NCI-H146 (cell line): ENCODE measurements at regions not wholly inside any gene's neighbourhood (a gene's known extent, or its start where the extent isn't known, plus 50 kb on each side); places are given as distances from the start of the nearest gene placed in this dataset.
"Not testable (repeated sequence)": the region's sequence is repeated elsewhere in the genome, so short reads cannot be mapped to it uniquely, and the experiment has no call there.

Experiments used
- DNase-seq: peaks from one replicate; lab custom pipeline; 2025; lab: John Stamatoyannopoulos, UW

DNA sequence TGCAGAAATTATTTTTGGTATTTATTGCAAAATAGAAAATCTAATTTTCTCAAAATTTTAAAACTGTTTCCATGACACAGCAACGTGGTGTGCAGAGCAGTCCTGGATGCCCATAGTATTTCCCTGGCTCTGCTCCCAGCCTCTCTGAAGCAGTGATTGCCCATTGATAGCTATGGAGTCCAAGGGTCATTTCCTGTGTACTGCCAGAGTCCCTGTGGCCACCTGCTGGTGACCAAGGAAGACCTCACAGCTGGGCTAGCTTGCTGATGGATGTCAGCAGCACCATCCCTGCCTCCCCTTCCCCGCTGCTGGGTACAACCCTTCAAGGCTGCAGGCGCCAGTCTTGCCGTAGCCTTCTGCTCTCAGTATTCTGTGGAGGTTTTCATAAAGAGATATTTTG, 184.1 kb downstream of the DIRAS2 start:
- peak; percentile 76 for DNase-seq

DNA sequence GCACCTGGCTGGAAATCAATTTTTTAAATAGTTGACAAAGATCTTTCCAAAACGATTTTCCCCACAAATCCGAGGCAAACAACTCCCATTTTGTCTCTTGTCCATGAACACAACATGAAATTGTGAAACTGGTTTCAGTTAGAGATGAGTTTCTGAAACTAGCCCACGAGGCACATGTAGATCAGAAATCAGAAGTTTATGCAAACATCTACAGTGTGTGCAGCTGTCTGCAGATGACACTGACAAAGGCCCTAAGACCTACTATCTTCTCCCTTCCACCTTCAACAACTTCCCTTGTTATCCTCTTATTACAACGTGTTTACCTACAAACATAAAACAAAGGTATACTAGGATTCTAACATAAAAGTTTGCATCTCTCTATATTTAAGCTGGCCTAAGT, 183.3 kb downstream of the DIRAS2 start:
- no peak for DNase-seq

DNA sequence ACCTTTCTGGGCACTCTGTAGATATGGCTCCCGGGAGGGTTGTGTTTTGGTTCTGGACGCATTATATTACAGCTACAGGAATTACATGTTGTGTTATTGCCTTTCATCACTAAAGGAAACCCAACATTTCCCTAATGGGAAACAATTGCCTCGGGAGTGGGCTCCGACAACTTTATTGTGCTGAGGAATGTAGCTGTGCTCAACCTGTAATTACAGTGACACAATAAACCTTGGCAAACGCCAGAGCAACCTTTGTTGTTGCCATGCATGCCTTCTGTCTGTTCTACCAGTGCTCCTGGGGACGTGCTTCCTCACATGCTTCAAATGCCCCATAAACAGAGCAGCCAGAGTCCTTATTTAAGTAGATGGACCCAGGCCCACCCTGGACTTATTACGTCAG, 182.4 kb downstream of the DIRAS2 start:
- no peak for DNase-seq

DNA sequence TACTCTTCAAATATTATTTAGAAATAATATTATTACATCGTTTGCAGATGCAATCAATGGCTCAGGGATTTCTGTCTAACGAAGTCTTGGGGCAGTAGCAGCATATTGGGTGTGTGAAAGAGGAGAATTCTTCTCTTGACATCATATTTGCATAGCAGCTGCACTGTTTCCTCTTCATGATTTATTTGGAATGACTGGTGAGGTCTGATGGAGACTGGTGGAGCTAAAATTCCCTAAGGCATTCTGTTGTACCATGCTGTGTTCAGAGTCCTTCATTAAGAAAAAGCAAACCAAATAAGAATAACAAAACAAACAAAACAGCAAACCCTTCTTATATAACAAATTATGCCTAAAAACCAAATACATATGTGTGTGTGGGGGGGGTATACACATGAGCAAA, 177.6 kb downstream of the DIRAS2 start:
- peak; percentile 67 for DNase-seq

GRCh38 chr9:90466441-90466840, 176.2 kb downstream of the DIRAS2 start:
- DNase-seq: no peak

DNA sequence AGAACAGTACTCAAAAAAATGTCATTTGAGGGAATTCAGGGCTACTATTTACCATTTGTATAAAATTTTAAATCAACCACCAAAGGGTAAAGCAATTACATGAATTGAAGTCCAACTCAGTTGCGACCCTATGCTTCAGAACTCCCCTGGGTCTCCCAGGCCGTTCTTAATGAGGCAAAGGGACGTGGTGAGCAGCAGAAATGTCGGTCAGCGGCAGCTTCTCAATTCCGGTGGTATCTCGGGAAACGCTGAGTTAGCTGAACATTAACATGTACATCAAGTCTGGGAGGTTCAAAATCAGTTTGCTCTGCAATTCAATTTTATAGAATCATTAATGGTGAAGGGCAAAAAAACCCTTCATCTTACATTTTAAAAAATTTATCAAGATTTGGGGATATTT, 173.2 kb downstream of the DIRAS2 start:
- DNase-seq: no peak

DNA sequence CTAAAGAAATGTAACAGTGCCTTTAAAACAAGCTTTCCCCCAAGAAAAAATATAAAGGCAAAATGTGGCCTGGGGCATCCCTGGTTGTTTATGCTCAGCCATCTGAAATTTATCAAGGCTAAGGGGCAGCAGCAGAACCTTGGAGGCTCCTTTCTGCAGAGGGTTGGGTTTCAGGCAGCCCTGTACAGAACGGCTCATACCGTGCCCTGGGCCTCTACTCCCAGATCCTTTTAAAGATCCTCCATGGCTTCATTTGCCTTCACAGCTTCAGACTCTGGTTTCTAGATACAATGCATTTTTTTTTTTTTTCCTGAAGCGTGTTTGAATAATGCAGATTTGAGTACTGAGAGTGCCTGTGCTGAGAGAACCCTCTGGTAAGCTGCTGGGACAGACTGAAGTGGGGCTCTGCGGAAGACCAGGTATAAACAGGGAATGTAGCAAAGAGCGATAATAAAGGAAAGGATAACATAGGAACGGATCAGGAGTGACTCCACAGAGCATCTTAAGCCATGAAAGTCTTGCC, 172.7 kb downstream of the DIRAS2 start:
- no peak for DNase-seq

GRCh38 chr9:90476058-90476457, 166.6 kb downstream of the DIRAS2 start:
- DNase-seq: peak; percentile 58

DNA sequence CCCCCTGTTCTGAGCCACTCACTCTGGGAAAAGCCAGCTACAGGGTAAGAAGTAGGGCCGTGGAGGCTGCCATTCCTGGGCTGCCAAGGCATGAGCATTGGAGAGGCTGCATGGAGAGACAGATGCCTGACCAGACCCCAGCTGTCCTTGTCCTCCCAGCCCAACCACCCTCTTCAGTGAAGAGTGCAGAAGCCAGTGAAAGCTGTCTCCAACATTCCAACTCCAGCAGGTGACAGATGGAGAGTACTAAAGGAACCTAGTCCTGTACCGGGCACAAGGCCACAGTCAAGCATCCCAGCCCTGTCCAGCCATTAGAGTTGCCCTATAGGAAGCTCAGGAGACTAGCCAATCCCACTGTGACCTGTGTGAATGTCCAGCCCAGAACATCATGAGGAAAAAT, 165.1 kb downstream of the DIRAS2 start:
- DNase-seq: no peak

- DNase-seq: no peak
Measured at GRCh38 chr9:90478821-90479220, 163.8 kb downstream of the DIRAS2 start.

DNA sequence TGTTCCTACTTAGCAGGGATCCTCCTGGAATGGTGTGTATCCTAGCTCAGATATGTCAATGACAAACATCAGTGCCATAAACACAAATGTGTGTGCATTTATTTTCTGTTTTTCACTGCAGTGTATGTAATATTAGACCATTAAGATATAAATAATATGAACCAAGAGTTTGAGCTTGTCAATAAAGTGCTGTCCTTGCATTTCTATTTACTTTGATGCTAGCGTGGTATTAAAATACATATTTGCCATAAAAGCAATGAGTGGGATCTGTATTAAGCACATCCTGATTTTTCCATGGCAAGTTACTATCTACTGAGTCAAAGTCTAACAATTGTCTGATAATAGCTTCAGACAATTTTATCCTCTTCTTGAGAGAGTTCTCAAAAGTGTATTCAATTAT, 157.6 kb downstream of the DIRAS2 start:
- DNase-seq: no peak

DNA sequence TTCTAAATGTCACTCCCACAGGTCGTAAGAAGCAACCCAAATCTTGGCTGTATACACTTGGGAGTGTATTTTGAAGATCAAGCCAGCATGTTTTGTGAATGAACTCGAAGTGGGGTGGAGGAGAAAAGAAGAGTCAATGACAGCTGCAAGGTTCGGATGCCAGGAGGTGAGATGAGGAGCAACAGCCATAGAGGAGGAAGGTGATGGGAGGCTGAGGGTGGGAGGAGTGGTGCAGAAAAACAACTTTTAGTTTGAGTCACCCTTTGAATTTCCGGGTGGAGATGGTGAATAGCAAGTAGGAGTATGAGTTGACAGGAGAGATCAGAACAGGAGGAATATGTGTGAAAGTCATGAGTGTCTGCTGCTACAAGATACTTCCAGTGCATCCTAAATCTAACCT, 153.6 kb downstream of the DIRAS2 start:
- DNase-seq: no peak

GRCh38 chr9:90499761-90500160, 142.9 kb downstream of the DIRAS2 start:
- DNase-seq: no peak

GRCh38 chr9:90502134-90502533, 140.5 kb downstream of the DIRAS2 start:
- peak; percentile 36 for DNase-seq

DNA sequence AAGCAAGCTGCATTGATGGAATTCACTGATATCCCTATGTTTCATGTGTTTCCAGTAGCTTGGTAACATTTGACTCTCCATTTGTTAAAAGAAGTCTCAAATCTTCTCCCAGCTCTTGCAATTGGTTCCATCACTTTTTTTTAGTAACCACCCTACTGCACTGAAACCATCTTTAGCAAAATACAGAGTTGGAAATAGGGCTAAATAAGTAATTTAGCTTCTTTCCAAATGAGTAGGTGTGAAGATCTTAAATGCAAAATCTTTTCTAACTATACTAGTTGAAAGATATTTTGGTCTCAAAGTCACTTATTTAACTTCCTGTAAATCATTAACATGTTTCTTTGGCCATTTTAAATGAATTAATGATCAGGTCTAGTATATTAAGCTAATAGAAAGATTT, 138.1 kb downstream of the DIRAS2 start:
- no peak for DNase-seq

DNA sequence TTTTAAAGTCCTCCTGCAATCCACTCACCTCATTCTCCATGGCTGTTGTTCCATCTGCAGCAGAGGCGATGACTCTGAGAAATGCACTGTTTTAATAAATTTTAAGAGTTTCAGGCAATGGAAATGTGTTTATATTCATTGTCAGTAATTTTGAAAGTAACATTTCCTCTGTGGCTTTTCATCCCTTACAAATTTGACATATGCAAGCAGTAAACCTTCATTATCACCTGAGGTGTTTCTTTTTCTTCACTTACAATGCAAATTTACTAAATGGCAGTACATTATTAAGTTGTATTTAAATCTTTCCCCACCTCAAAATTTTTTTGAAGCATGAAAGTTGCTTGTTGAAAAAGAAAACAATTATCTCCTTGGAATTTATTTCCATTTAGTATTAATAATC, 136.9 kb downstream of the DIRAS2 start:
- DNase-seq: no peak

- DNase-seq: not testable (repeated sequence)
Measured at GRCh38 chr9:90506402-90506801, 136.2 kb downstream of the DIRAS2 start.

DNA sequence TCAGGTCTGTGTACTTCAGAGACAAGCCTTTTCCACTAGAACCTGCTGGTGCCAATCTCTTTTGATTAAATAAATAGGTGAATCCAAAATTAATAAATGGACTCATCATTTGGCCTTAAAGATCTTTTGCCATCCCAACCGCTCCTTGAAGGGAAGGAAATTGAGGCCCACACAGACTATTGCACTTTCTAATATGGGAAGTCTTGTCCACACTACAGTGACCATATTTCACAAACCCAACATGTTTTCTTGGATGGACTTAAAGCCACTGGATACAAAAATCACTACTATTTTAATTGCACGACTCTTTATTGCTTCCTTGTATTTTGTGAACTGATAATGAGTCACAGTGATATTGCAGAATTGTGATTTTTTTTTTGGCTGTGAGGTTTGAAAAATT, 135.0 kb downstream of the DIRAS2 start:
- DNase-seq: no peak

DNA sequence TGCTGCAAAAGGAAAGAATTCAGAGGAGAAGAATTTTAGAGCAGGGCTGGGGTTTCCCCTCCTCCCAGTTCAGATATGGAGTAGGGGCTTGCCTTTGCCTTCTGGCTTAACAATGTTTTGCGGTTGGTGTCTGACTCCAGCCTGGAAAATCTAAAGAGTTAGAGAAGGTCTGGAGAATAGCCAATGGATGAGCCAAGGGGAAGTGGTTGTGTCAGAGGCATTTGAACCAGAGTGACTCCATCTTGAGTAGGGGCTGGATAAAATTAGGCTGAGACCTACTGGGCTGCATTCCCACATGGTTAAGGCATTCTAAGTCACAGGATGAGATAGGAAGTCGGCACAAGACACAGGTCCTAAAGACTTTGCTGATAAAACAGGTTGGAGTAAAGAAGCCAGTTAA, 133.7 kb downstream of the DIRAS2 start:
- DNase-seq: no peak

DNA sequence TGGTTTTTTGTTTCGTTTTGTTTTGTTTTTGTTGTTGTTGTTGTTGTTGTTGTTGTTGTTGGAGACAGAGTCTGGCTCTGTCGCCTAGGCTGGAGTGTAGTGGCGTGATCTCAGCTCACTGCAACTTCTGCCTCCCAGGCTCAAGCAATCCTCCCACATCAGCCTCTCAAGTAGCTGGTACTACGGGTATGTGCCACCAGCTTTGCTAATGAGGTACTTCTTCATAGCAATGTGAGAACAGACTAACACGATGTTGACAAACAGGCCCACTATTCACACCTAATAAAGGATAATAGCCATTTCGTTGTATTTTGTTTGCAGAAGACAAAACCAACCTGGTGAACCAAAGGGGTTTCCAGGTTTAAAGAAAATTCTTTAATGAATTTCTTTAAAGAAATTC, 130.9 kb downstream of the DIRAS2 start:
- no peak for DNase-seq

DNA sequence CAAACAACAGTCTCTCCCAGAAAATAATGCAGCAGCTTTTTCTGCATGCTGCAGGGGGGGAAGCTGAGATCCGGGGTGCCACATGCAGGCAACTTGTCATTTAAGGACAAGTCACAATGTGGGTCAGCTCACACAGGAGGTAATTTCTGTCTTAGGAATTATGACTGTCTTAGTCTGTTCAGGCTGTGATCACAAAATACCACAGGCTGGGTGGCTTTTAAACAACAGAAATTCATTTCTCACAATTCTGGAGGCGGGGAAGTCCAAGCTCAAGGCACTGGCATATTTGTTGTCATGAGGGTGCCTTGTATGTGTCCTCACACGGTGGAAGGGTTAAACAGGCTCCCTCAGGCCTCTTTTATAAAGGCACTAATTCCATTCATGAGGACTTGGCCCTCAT, 127.7 kb downstream of the DIRAS2 start:
- DNase-seq: no peak

- no peak for DNase-seq
Measured at GRCh38 chr9:90515510-90515909, 127.1 kb downstream of the DIRAS2 start.

GRCh38 chr9:90517103-90517502, 125.5 kb downstream of the DIRAS2 start:
- DNase-seq: no peak

- DNase-seq: no peak
Measured at GRCh38 chr9:90521811-90522570, 120.6 kb downstream of the DIRAS2 start.
